Activated T-cell treated with anti-CD3 and anti-CD28 coated beads, Interleukin-2, amount 50 U/mL, for 24 hours (primary cell): ENCODE measurements at regions not wholly inside any gene's neighbourhood (a gene's known extent, or its start where the extent isn't known, plus 50 kb on each side); places are given as distances from the start of the nearest gene placed in this dataset.

Source experiments
- DNase-seq: peaks from one replicate; pipeline ENCODE4 v3.0.0-alpha.2; 2020
- H3K27ac Mint-ChIP-seq: 2 replicates; pipeline ENCODE4 v1.8.0; 2020; ENCODE audit warnings: mild to moderate bottlenecking, mixed read lengths
- H3K27me3 Mint-ChIP-seq: 2 replicates; pipeline ENCODE4 v1.8.0; 2020; ENCODE audit warnings: mixed read lengths
- H3K36me3 Mint-ChIP-seq: 2 replicates; pipeline ENCODE4 v1.8.0; 2020; ENCODE audit warnings: low read depth, mixed read lengths
- H3K4me1 Mint-ChIP-seq: 2 replicates; pipeline ENCODE4 v1.8.0; 2020; ENCODE audit warnings: low read depth, mixed read lengths
- H3K4me3 Mint-ChIP-seq: 2 replicates; pipeline ENCODE4 v1.8.0; 2020; ENCODE audit warnings: mild to moderate bottlenecking, moderate library complexity, mixed read lengths
- H3K9me3 Mint-ChIP-seq: 2 replicates; pipeline ENCODE4 v1.8.0; 2020; ENCODE audit warnings: mixed read lengths

- peaks cover 2% of the 10 kb centered on the region for H3K9me3 Mint-ChIP-seq
- no peaks in the 10 kb centered on the region for H3K27me3 Mint-ChIP-seq
- no peak overlapping the region for H3K4me3 Mint-ChIP-seq
- H3K27ac Mint-ChIP-seq: no peak overlapping the region
- DNase-seq: no peak
- no peaks in the 10 kb centered on the region for H3K4me1 Mint-ChIP-seq
- no peaks in the 10 kb centered on the region for H3K36me3 Mint-ChIP-seq
These were observed 309.0 kb downstream of the IRX1 start for GRCh38 chr5:3904584-3904983.

DNA sequence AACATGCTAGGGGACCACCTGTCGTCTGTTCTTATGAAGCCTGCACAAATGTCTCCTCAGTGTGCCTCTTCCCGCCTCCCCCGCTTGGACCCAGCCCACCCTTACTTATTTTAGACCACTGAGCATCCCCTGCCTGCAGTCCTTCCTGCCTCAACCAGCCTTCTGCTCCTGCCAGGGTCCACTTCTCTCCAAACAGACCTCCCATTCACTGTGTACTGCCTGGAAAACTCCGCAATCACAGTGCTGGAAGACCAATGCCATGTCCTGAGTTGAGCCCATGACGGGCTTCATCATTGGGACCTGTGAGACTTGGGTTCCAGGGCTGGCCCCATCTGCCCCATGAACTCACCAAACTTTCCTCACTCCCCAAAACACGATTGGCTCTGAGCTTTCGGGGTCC lies 309.4 kb downstream of the IRX1 start:
- Mint-ChIP-seq H3K9me3 (peaks cover 2% of the 10 kb centered on the region), H3K27ac (no peak overlapping the region), H3K36me3 (no peaks in the 10 kb centered on the region), H3K4me3 (no peak overlapping the region), H3K27me3 (no peaks in the 10 kb centered on the region), H3K4me1 (no peaks in the 10 kb centered on the region)
- no peak for DNase-seq

- peaks cover 2% of the 10 kb centered on the region for H3K9me3 Mint-ChIP-seq
- no peaks in the 10 kb centered on the region for H3K27me3 Mint-ChIP-seq
- no peaks in the 10 kb centered on the region for H3K4me1 Mint-ChIP-seq
- no peak overlapping the region for H3K27ac Mint-ChIP-seq
- H3K36me3 Mint-ChIP-seq: no peaks in the 10 kb centered on the region
- no peak overlapping the region for H3K4me3 Mint-ChIP-seq
- no peak for DNase-seq
These were observed 309.9 kb downstream of the IRX1 start for GRCh38 chr5:3905521-3905920.

- H3K4me3 Mint-ChIP-seq: no peak overlapping the region
- H3K4me1 Mint-ChIP-seq: no peaks in the 10 kb centered on the region
- DNase-seq: no peak
- no peak overlapping the region for H3K27ac Mint-ChIP-seq
- H3K9me3 Mint-ChIP-seq: peaks cover 2% of the 10 kb centered on the region
- no peaks in the 10 kb centered on the region for H3K27me3 Mint-ChIP-seq
- H3K36me3 Mint-ChIP-seq: no peaks in the 10 kb centered on the region
These were observed 315.5 kb downstream of the IRX1 start for GRCh38 chr5:3911111-3911510.

DNA sequence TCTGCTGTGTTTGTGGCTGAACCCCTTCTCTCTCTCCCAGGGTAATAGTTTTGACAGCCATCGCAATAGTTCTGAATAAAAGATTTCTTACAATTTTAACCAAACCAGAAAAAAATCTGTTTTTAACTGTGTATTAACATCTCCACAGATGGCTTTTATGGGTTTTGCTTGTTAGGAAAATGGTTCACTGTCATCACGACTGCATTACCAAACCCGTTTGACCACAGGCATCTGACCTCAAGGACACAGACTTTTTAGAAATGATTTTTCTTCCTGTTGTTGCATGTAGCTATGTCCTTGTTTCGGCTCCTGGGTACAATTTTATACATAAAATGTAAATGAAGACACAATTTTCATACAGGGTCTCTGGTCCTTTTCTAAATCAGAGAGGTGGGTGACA lies 316.1 kb downstream of the IRX1 start:
- no peaks in the 10 kb centered on the region for H3K9me3 Mint-ChIP-seq
- no peaks in the 10 kb centered on the region for H3K27me3 Mint-ChIP-seq
- H3K27ac Mint-ChIP-seq: no peak overlapping the region
- no peak for DNase-seq
- no peaks in the 10 kb centered on the region for H3K4me1 Mint-ChIP-seq
- no peak overlapping the region for H3K4me3 Mint-ChIP-seq
- H3K36me3 Mint-ChIP-seq: no peaks in the 10 kb centered on the region

DNA sequence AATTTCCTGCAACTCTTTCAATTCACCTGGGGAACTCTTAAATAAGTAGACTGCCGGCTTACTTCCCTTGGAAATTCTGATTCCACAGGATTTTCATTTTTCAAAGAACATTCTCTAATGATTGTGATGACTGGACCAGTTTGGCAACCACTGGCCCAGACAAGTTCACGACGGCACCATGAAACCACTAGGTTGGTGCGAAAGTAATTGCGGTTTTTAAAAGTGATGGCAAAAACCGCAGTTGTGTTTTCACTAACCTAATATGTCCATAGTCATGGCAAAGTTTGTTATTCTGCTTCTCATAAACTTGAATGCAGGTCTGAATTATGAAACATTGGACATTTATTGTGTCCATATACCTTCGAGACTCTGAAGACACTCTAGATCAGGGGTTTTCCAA lies 317.2 kb downstream of the IRX1 start:
- Mint-ChIP-seq H3K36me3 (no peaks in the 10 kb centered on the region), H3K27ac (no peak overlapping the region), H3K4me1 (no peaks in the 10 kb centered on the region), H3K4me3 (no peak overlapping the region), H3K9me3 (no peaks in the 10 kb centered on the region), H3K27me3 (no peaks in the 10 kb centered on the region)
- no peak for DNase-seq

DNA sequence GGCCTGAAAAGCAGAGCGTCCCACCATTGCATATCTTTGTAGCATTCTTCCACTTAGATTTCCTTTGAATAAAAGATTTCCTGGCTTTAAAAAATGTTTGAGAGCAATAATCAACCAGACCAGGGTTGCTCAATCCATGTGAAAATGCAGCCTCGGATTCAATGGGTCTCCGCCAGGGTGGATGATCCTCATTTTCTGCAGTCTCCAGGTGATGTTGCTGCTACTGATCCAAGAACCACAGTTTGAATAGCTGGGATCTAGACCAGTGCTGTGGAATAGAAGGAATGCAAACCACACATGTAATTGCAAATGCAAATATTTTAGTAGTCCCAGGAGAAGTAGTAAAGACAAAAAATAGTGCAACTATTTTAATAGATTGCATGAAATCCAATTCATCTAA lies 317.6 kb downstream of the IRX1 start:
- DNase-seq: no peak
- Mint-ChIP-seq H3K9me3 (no peaks in the 10 kb centered on the region), H3K27me3 (no peaks in the 10 kb centered on the region), H3K27ac (no peak overlapping the region), H3K4me1 (no peaks in the 10 kb centered on the region), H3K36me3 (no peaks in the 10 kb centered on the region), H3K4me3 (no peak overlapping the region)

GRCh38 chr5:3925022-3925421 lies 329.4 kb downstream of the IRX1 start:
- Mint-ChIP-seq H3K36me3 (no peaks in the 10 kb centered on the region), H3K27ac (no peak overlapping the region), H3K4me3 (no peak overlapping the region), H3K4me1 (no peaks in the 10 kb centered on the region), H3K9me3 (peaks cover 9% of the 10 kb centered on the region), H3K27me3 (no peaks in the 10 kb centered on the region)
- DNase-seq: no peak

DNA sequence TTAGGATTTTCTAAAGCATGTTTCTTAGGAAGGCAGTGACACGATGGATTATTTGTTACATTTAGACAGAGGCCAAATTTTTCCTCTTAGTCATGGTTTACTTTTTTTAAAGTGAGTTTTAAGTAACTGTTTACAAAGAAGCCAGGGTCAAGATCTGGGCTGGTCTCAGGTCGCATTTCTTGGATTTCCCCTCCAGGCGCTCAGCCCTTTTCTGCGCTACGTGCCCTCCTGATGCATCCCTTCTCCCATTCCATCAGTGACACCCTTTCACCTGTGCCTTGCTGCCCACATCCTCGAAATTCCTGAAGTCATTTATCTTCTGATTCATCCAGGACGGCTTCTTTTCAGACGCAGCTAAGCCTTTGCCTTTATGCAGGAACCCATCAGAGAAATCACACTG lies 330.3 kb downstream of the IRX1 start:
- peaks cover 5% of the 10 kb centered on the region for H3K9me3 Mint-ChIP-seq
- H3K4me3 Mint-ChIP-seq: no peak overlapping the region
- no peaks in the 10 kb centered on the region for H3K36me3 Mint-ChIP-seq

GRCh38 chr5:3929799-3930198 lies 334.2 kb downstream of the IRX1 start:
- Mint-ChIP-seq H3K4me1 (no peaks in the 10 kb centered on the region), H3K4me3 (no peak overlapping the region), H3K36me3 (no peaks in the 10 kb centered on the region), H3K27ac (no peak overlapping the region), H3K27me3 (no peaks in the 10 kb centered on the region), H3K9me3 (peaks cover 3% of the 10 kb centered on the region)
- DNase-seq: no peak

More for the DNA sequence above, 330.3 kb downstream of the IRX1 start:
- Mint-ChIP-seq H3K4me1 (no peaks in the 10 kb centered on the region), H3K27ac (no peak overlapping the region), H3K27me3 (no peaks in the 10 kb centered on the region)
- DNase-seq: no peak

- no peak overlapping the region for H3K27ac Mint-ChIP-seq
- DNase-seq: no peak
- no peaks in the 10 kb centered on the region for H3K36me3 Mint-ChIP-seq
- no peaks in the 10 kb centered on the region for H3K4me1 Mint-ChIP-seq
- H3K9me3 Mint-ChIP-seq: peaks cover 3% of the 10 kb centered on the region
- no peak overlapping the region for H3K4me3 Mint-ChIP-seq
- no peaks in the 10 kb centered on the region for H3K27me3 Mint-ChIP-seq
These were observed 336.3 kb downstream of the IRX1 start for GRCh38 chr5:3931976-3932375.

- Mint-ChIP-seq H3K9me3 (no peaks in the 10 kb centered on the region), H3K27me3 (no peaks in the 10 kb centered on the region), H3K27ac (no peak overlapping the region), H3K4me3 (no peak overlapping the region), H3K36me3 (no peaks in the 10 kb centered on the region), H3K4me1 (no peaks in the 10 kb centered on the region)
- DNase-seq: no peak
These were observed 337.9 kb downstream of the IRX1 start for GRCh38 chr5:3933536-3933935.

GRCh38 chr5:3933966-3934365 lies 338.3 kb downstream of the IRX1 start:
- no peaks in the 10 kb centered on the region for H3K9me3 Mint-ChIP-seq
- DNase-seq: no peak
- H3K27me3 Mint-ChIP-seq: no peaks in the 10 kb centered on the region
- H3K4me1 Mint-ChIP-seq: no peaks in the 10 kb centered on the region
- H3K4me3 Mint-ChIP-seq: no peak overlapping the region
- no peak overlapping the region for H3K27ac Mint-ChIP-seq
- H3K36me3 Mint-ChIP-seq: no peaks in the 10 kb centered on the region

- no peak overlapping the region for H3K4me3 Mint-ChIP-seq
- peaks cover 4% of the 10 kb centered on the region for H3K9me3 Mint-ChIP-seq
- DNase-seq: no peak
- H3K27me3 Mint-ChIP-seq: no peaks in the 10 kb centered on the region
- H3K27ac Mint-ChIP-seq: no peak overlapping the region
- no peaks in the 10 kb centered on the region for H3K36me3 Mint-ChIP-seq
- H3K4me1 Mint-ChIP-seq: no peaks in the 10 kb centered on the region
These were observed 348.2 kb downstream of the IRX1 start for GRCh38 chr5:3943859-3944258.

DNA sequence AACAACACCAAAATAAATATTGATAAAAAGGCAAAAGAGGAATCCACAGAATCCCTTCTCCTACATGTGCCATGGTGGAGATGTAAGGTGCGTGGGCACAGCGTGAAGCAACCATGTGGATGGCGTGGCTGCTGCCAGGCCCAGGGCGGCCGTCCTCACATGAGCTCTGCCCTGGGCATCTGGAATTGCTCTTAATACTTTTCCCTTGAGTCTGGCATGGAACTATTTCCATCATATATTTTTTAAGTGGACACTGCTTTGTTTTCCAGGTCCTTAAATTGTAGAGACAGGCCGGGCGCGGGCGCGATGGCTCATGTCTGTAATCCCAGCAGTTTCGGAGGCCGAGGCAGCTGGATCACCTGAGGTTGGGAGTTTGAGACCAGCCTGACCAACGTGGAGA lies 349.3 kb downstream of the IRX1 start:
- no peaks in the 10 kb centered on the region for H3K4me1 Mint-ChIP-seq
- no peak for DNase-seq
- H3K4me3 Mint-ChIP-seq: no peak overlapping the region
- H3K27ac Mint-ChIP-seq: no peak overlapping the region
- no peaks in the 10 kb centered on the region for H3K27me3 Mint-ChIP-seq
- peaks cover 4% of the 10 kb centered on the region for H3K9me3 Mint-ChIP-seq
- no peaks in the 10 kb centered on the region for H3K36me3 Mint-ChIP-seq

DNA sequence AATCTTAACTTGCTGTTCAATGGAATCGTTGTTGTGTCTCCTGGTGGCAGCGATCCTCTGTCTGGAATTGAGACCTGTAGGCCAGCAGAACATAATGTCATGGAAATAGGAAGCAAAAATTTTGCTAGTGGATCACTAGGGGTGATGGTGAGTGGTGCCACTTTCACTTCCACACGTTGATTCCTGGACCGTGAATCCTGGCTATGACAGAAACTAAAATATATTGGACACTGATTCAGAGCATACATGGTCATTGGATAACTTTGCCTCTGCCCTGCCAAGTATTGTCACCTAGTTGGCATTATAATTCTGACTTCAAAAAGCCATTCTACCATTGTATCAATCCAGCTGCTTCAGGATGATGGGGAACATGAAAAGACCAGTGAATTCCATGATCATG lies 353.2 kb downstream of the IRX1 start:
- H3K9me3 Mint-ChIP-seq: peaks cover 6% of the 10 kb centered on the region
- no peaks in the 10 kb centered on the region for H3K27me3 Mint-ChIP-seq
- no peak overlapping the region for H3K4me3 Mint-ChIP-seq
- no peak overlapping the region for H3K27ac Mint-ChIP-seq
- H3K36me3 Mint-ChIP-seq: no peaks in the 10 kb centered on the region
- DNase-seq: no peak
- H3K4me1 Mint-ChIP-seq: no peaks in the 10 kb centered on the region
